GM23248 (cell line): ENCODE measurements at regions not wholly inside any gene's neighbourhood (a gene's known extent, or its start where the extent isn't known, plus 50 kb on each side); places are given as distances from the start of the nearest gene placed in this dataset.

Experiments
- EZH2 ChIP-seq: fragments of 200-600 bp; sonication (generic); IDR thresholded peaks from 2 replicates; pipeline ENCODE4 v1.6.1; 2018; ENCODE audit warnings: antibody characterized with exemption, mild to moderate bottlenecking; ENCODE audit not compliant: insufficient read depth, poor library complexity, severe bottlenecking
- EZH2phosphoT487 ChIP-seq: fragments of 200-600 bp; sonication (generic); IDR thresholded peaks from 2 replicates; pipeline ENCODE4 v1.6.1; 2018; ENCODE audit warnings: antibody characterized with exemption, moderate library complexity, mild to moderate bottlenecking, low read depth; ENCODE audit not compliant: insufficient read depth

DNA sequence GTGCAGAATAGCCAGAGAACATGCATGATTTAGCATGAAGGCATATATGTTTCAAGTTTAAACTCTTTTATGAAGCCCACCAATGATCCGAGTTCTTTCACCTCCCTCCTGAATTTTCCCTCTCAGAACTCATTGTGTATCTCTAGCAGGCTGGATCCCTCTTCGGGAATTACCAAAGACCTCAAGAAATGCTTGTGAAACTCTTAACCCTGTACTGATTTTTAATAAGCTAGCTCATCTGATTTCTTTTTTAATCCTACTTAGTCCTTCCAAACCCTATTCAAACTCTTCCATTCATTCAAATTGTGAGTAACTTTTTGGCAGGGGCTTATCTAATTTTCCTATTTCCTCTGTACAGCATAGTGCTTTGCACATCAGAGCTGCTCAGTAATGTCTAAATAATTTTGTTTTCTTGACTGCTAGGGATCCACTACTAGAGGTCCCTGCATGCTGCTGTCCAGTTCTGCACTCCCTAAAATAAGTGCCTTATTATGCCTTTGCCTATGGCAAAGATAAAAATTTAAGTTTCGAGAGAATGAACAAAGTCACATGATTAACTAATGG, 723.8 kb downstream of the CDH11 start:
- TF ChIP-seq EZH2phosphoT487 (no peak), EZH2 (no peak)
